HK-2 (cell line): ENCODE measurements at regions not wholly inside any gene's neighbourhood (a gene's known extent, or its start where the extent isn't known, plus 50 kb on each side); places are given as distances from the start of the nearest gene placed in this dataset.
A peak's percentile ranks its signal among the peaks of the same experiment; 100 is the strongest.

Experiments
- DNase-seq: peaks from one replicate; pipeline ENCODE4 v3.0.0-alpha.2; 2018; ENCODE audit not compliant: unreplicated experiment

- DNase-seq = no peak
Measured at GRCh38 chr5:93884254-93884653, 142.9 kb upstream of the POU5F2 start.

GRCh38 chr5:93883459-93883858 lies 142.1 kb upstream of the POU5F2 start:
- DNase-seq = no peak

DNA sequence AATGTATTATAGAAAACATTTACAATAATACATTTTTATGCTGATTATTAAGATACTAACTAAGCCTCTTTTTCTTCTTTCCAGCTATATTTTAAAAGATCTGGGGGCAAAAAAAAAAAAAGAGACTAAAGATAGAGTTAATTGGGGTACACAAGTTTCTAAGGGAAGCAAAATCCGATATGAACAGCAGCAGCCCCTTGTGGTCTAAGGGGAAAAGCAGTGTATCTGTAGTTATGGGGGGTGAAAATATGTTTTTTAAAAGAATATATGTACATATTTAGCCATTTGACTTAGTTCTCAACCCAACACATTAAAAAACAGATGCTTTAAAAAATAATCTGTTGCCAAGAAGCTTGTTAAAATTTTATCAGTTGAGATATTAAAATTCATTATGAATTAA lies 134.3 kb upstream of the POU5F2 start:
- no peak for DNase-seq

DNA sequence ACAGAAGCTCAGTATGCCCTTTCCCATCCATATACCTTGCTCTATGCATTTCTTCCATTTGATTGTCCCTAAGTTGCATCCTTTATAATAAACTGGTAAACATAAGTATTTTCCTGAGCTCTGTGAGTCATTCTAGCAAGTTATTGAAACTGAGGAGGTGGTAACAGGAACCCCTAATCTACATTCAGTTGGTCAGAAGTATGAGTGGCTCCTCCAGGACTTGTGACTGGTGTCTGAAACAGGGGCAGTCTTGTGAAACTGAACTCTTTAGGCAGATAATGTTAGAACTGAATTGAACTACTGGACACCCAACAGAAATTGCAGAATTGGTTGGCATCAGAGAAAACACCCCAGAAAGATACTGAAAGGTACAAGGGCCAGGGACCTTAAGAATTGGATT lies 133.1 kb upstream of the POU5F2 start:
- DNase-seq = no peak

GRCh38 chr5:93874080-93874479 lies 132.7 kb upstream of the POU5F2 start:
- no peak for DNase-seq

DNA sequence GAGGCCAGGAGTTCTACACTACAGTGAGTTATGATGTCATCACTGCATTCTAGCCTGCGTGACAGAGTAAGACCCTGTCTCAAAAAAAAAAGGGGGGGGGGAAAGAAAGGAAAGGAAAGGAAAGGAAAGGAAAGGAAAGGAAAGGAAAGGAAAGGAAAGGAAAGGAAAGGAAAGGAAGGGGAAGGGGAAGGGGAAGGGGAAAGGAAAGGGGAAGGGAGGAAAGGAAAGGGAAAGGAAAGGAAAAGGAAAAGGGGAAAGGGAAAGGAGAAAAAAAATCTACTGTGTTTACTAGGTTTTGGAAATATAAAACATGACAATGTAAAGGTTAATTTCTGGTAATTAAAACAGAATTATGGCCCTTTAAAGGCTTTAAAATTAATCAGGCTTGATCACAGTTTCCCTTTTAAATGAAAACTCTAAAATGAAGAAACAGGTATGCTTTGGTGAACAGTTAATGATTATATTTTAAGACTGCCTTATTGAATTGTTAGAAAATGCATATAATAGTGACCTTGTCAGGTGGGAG lies 131.9 kb upstream of the POU5F2 start:
- DNase-seq = no peak

DNA sequence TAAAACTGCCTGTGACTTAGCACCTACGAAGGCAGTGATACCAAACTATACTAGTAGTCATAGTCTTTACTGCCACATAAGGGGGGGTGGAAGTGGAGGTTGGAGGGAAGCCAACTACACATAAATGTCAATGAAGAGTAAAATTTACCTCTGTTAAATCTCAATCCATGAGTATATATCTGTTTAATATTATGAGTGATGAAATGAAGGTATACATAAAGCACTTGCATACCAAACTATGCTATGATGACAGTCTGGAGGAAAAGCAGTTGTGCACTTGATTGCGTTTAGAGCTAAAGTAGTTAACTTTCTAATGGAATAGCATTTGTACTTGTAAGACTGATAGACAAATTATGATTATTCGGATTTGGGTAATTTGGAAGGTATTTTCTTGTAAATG lies 129.2 kb upstream of the POU5F2 start:
- no peak for DNase-seq

GRCh38 chr5:93868851-93869250 lies 127.5 kb upstream of the POU5F2 start:
- DNase-seq = no peak

- no peak for DNase-seq
Measured at GRCh38 chr5:93850311-93850710, 108.9 kb upstream of the POU5F2 start.

GRCh38 chr5:93845376-93845775 lies 104.0 kb upstream of the POU5F2 start:
- no peak for DNase-seq

GRCh38 chr5:93831449-93831848 lies 90.0 kb upstream of the POU5F2 start:
- DNase-seq = peak; percentile 3

DNA sequence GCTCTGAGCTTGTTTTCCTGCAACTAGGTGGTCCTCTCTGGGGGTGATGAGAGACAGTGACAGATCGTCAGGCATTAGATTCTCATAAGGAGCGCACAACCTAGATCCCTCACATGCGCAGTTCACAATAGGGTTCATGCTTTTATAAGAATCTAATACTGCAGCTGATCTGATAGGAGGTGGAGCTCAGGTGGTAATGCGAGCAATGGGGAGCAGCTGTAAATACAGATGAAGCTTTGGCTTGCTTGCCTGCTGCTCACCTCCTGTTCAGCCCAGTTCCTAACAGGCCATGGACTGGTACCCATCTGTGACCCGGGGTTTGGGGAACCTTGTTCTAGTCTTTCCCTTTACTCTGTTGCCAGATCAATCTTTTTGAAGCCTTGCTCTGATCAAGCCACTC lies 89.5 kb upstream of the POU5F2 start:
- no peak for DNase-seq

DNA sequence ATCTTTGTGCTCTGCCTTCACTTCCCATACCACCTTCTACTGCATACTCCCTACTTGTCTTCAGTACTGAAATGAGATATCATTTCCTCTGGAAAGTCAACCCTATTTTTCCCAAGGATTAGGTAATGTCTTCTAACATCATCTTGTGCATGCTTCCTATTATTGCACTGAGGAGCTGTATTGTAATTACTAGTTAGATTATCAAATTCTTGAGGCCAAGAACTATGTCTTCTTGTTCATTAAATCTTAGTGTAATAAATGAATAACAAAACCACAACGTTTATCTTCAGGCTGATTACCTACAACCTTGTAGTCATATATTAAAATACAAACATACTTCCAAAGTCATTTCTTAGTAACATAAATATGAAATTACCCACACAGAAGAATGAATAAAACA lies 87.9 kb upstream of the POU5F2 start:
- DNase-seq = no peak

DNA sequence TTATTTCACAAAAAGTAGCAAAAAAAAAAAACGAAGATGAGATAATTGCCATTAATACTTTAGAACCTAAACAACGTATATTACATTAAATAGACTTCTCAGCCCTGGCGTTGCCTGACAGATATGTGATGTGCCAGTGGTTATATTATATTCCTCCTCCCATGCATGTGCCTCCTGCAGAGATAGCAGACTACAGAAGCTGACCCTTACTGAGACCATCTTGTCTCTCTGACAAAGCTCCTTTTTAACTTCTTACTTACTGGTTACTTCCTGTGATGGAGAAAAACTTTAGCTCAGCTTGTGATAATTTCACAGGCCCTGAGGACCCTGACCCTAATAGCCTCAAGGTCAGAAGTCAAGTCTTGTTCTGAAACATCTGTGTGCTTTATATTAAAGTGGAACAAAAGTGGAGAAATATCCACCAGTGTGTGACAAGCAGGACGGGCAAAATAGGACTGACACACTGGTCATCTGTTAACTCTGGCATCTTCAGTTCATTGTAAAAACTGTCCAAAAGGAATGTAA lies 80.6 kb upstream of the POU5F2 start:
- DNase-seq = no peak

DNA sequence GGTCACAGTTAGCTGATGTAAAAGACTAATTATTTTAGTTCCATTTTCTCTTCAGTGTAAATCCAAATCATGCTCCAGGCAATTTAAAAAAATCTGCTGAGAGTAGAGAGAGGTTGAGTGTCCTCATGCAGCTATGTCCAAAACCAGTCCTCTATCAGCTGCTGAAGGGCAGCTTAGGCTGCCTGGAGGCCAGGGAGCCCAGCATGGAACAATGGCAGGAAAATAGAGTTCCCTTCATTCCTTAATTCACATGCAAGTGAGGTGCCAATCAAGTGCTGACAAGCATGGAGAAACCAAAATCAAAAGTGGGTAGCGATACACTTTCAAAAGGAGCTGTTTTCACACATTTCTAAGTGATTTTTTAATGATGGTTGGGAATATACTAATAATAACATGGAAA lies 78.3 kb upstream of the POU5F2 start:
- no peak for DNase-seq

- DNase-seq = no peak
Measured at GRCh38 chr5:93810780-93811179, 69.4 kb upstream of the POU5F2 start.

- DNase-seq = no peak
Measured at GRCh38 chr5:93809430-93809829, 68.0 kb upstream of the POU5F2 start.

GRCh38 chr5:93807846-93808245 lies 66.4 kb upstream of the POU5F2 start:
- DNase-seq = no peak

- DNase-seq = no peak
Measured at GRCh38 chr5:93805616-93806379, 64.4 kb upstream of the POU5F2 start.

GRCh38 chr5:93800988-93801811 lies 59.8 kb upstream of the POU5F2 start:
- peak; percentile 4 for DNase-seq

DNA sequence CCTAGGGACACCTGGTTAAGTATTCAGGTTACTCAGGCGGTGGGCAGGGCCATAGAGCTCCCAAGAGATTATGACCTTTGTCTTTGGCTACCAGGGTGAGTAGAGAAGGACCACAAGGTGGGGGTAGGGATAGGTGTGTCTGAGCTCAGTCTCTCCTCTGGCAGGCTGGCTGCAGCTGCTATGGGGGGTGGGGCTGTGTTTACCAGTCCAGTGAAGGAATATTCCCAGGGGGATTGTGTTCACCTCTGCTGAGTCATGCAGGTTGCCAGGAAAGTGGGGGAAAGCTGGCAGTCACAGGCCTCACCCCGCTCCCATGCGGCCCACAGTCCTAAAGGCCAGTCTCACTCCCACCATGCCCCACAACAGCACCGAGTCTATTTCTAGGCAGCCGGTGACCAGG lies 53.6 kb upstream of the POU5F2 start:
- no peak for DNase-seq

- DNase-seq = no peak
Measured at GRCh38 chr5:93793159-93793781, 51.9 kb upstream of the POU5F2 start.
